Renal cortical epithelial cell (primary cell): ENCODE measurements at regions not wholly inside any gene's neighbourhood (a gene's known extent, or its start where the extent isn't known, plus 50 kb on each side); places are given as distances from the start of the nearest gene placed in this dataset.

Source experiments
- DNase-seq: peaks from one replicate; pipeline ENCODE4 v3.0.0-alpha.2; 2011; ENCODE audit warnings: low read depth

GRCh38 chr2:139048017-139048416 lies 267.8 kb upstream of the NXPH2 start:
- DNase-seq = no peak

GRCh38 chr2:139045524-139045923 lies 265.3 kb upstream of the NXPH2 start:
- no peak for DNase-seq

- DNase-seq = no peak
Measured at GRCh38 chr2:139034064-139034463, 253.9 kb upstream of the NXPH2 start.

- peak; percentile 70 for DNase-seq
Measured at GRCh38 chr2:139033300-139033699, 253.1 kb upstream of the NXPH2 start.

- peak; percentile 22 for DNase-seq
Measured at GRCh38 chr2:139031722-139032121, 251.5 kb upstream of the NXPH2 start.

- no peak for DNase-seq
Measured at GRCh38 chr2:139020287-139020686, 240.1 kb upstream of the NXPH2 start.

- DNase-seq = no peak
Measured at GRCh38 chr2:139018252-139018651, 238.1 kb upstream of the NXPH2 start.

GRCh38 chr2:139007130-139007529 lies 226.9 kb upstream of the NXPH2 start:
- DNase-seq = no peak

GRCh38 chr2:139000131-139000785 lies 220.1 kb upstream of the NXPH2 start:
- no peak for DNase-seq

GRCh38 chr2:138997856-138998517 lies 217.8 kb upstream of the NXPH2 start:
- DNase-seq = peak; percentile 87

GRCh38 chr2:138997346-138997745 lies 217.2 kb upstream of the NXPH2 start:
- peak; percentile 54 for DNase-seq

- DNase-seq = no peak
Measured at GRCh38 chr2:138994502-138994901, 214.3 kb upstream of the NXPH2 start.

GRCh38 chr2:138985881-138986280 lies 205.7 kb upstream of the NXPH2 start:
- DNase-seq = no peak

GRCh38 chr2:138979131-138979785 lies 199.1 kb upstream of the NXPH2 start:
- DNase-seq = no peak

- peak; percentile 51 for DNase-seq
Measured at GRCh38 chr2:138974651-138975050, 194.5 kb upstream of the NXPH2 start.

- peak; percentile 33 for DNase-seq
Measured at GRCh38 chr2:138964418-138964817, 184.2 kb upstream of the NXPH2 start.

GRCh38 chr2:138962686-138963085 lies 182.5 kb upstream of the NXPH2 start:
- no peak for DNase-seq

- no peak for DNase-seq
Measured at GRCh38 chr2:138960191-138960590, 180.0 kb upstream of the NXPH2 start.

GRCh38 chr2:138959031-138959430 lies 178.8 kb upstream of the NXPH2 start:
- no peak for DNase-seq

GRCh38 chr2:138956116-138956515 lies 175.9 kb upstream of the NXPH2 start:
- DNase-seq = no peak

GRCh38 chr2:138950486-138950885 lies 170.3 kb upstream of the NXPH2 start:
- DNase-seq = no peak

GRCh38 chr2:138949517-138949916 lies 169.3 kb upstream of the NXPH2 start:
- peak; percentile 47 for DNase-seq

GRCh38 chr2:138948070-138948539 lies 167.9 kb upstream of the NXPH2 start:
- peak; percentile 99 for DNase-seq
